SK-N-SH (cell line): ENCODE measurements at regions not wholly inside any gene's neighbourhood (a gene's known extent, or its start where the extent isn't known, plus 50 kb on each side); places are given as distances from the start of the nearest gene placed in this dataset.

Experiments
- CTCF ChIA-PET: fragments of 300-600, 350-600 bp; formaldehyde crosslinking; extraction: SDS; loops from one replicate; lab custom pipeline; 2021; lab: Yijun Ruan, JAX
- POLR2A ChIA-PET: fragments of 350-600 bp; sonication (Branson Sonifier 250); formaldehyde crosslinking; extraction: SDS; loops from one replicate; lab custom pipeline; 2020; ENCODE audit warnings: antibody characterized with exemption, inconsistent platforms; lab: Yijun Ruan, JAX
- DNase-seq: peaks from one replicate; pipeline ENCODE4 v3.0.0; 2012
- H2AFZ ChIP-seq: fragments of 200-600 bp; sonication (generic); 2 replicates; pipeline ENCODE4 v1.8.1; 2016; ENCODE audit warnings: antibody characterized with exemption, mild to moderate bottlenecking, low read depth
- H3F3A ChIP-seq: fragments of 200-600 bp; sonication (generic); replicated peaks from 2 replicates; pipeline ENCODE3; 2016; ENCODE audit warnings: antibody characterized with exemption, mild to moderate bottlenecking; ENCODE audit not compliant: insufficient read depth
- H3K27ac ChIP-seq, 2 experiments: fragments of 200-500 bp in 1 of 2; fragments of 200-600 bp in 1 of 2; sonication (Bioruptor generic) in 1 of 2; sonication (generic), shearing (Covaris generic) in 1 of 2; 2 replicates each; pipeline versions ENCODE4 v1.5.1 to v1.6.1; 2014 to 2016; ENCODE audit warnings: low read depth in 2 of 2, inconsistent platforms in 1 of 2, low read length in 1 of 2, mild to moderate bottlenecking in 1 of 2, mixed read lengths in 1 of 2
- H3K27me3 ChIP-seq: fragments of 200-600 bp; sonication (generic), shearing (Covaris generic); 2 replicates; pipeline ENCODE4 v1.6.1; 2016; ENCODE audit warnings: mixed run types; ENCODE audit not compliant: insufficient read depth
- H3K36me3 ChIP-seq, 2 experiments: fragments of 200-500 bp in 1 of 2; fragments of 200-600 bp in 1 of 2; sonication (Bioruptor generic) in 1 of 2; sonication (generic) in 1 of 2; replicated peaks in 1 of 2; 2 replicates each; pipeline versions ENCODE3 to v1.5.1; 2014 to 2016; ENCODE audit warnings: low read length in 1 of 2, mild to moderate bottlenecking in 1 of 2; ENCODE audit not compliant: insufficient read depth in 2 of 2, control insufficient read depth in 1 of 2
- H3K4me1 ChIP-seq, 2 experiments: fragments of 200-500 bp in 1 of 2; fragments of 200-600 bp in 1 of 2; sonication (Bioruptor generic) in 1 of 2; sonication (generic), shearing (Covaris generic) in 1 of 2; 2 replicates each; pipeline versions ENCODE4 v1.5.1 to v1.6.1; 2014 to 2016; ENCODE audit warnings: low read depth in 1 of 2, low read length in 1 of 2, mixed run types in 1 of 2; ENCODE audit not compliant: insufficient read depth in 2 of 2, control insufficient read depth in 1 of 2
- H3K4me2 ChIP-seq: fragments of 200-600 bp; sonication (generic), shearing (Covaris generic); 2 replicates; pipeline ENCODE4 v1.6.1; 2017; ENCODE audit warnings: mixed run types
- H3K4me3 ChIP-seq, 2 experiments: fragments of 200-500 bp in 1 of 2; fragments of 200-600 bp in 1 of 2; sonication (Bioruptor generic) in 1 of 2; sonication (generic), shearing (Covaris generic) in 1 of 2; 2 replicates each; pipeline versions ENCODE4 v1.5.1 to v1.8.1; 2014 to 2016; ENCODE audit warnings: low read depth in 2 of 2, inconsistent platforms in 1 of 2, low read length in 1 of 2, mild to moderate bottlenecking in 1 of 2, mixed read lengths in 1 of 2, moderate library complexity in 1 of 2
- H3K79me2 ChIP-seq: fragments of 200-600 bp; sonication (generic); 2 replicates; pipeline ENCODE4 v1.8.1; 2017; ENCODE audit warnings: mild to moderate bottlenecking; ENCODE audit not compliant: insufficient read depth
- H3K9ac ChIP-seq: fragments of 200-600 bp; sonication (generic); 2 replicates; pipeline ENCODE4 v1.6.1; 2017; ENCODE audit warnings: mixed run types
- H3K9me2 ChIP-seq: fragments of 200-600 bp; sonication (generic); 2 replicates; pipeline ENCODE4 v1.6.1; 2017; ENCODE audit warnings: mixed run types
- H3K9me3 ChIP-seq: fragments of 200-600 bp; sonication (generic); 2 replicates; pipeline ENCODE4 v1.6.1; 2017; ENCODE audit warnings: mixed run types, mild to moderate bottlenecking, moderate library complexity
- H4K20me1 ChIP-seq: fragments of 200-600 bp; sonication (generic); 2 replicates; pipeline ENCODE4 v1.6.1; 2017; ENCODE audit warnings: mild to moderate bottlenecking, mixed run types; ENCODE audit not compliant: insufficient read depth
- FOXM1 ChIP-seq: IDR thresholded peaks from 2 replicates; pipeline ENCODE4 v1.4.0; 2012; ENCODE audit warnings: low read depth, mild to moderate bottlenecking
- MEF2A ChIP-seq: IDR thresholded peaks from 2 replicates; pipeline ENCODE4 v1.4.0; 2012; ENCODE audit warnings: low read depth, borderline replicate concordance
- NRF1 ChIP-seq: IDR thresholded peaks from 2 replicates; pipeline ENCODE4 v1.6.1; 2012; ENCODE audit warnings: low read depth, mild to moderate bottlenecking, low read length
- RFX5 ChIP-seq: IDR thresholded peaks from 2 replicates; pipeline ENCODE4 v1.6.1; 2012; ENCODE audit warnings: mild to moderate bottlenecking, improper control_type of control experiment, low read length
- SMC3 ChIP-seq: IDR thresholded peaks from 2 replicates; pipeline ENCODE4 v1.6.1; 2012; ENCODE audit warnings: low read depth, low read length, improper control_type of control experiment
- TAF1 ChIP-seq: IDR thresholded peaks from 2 replicates; pipeline ENCODE4 v1.6.1; 2012; ENCODE audit warnings: low read depth, mild to moderate bottlenecking, low read length, moderate library complexity, borderline replicate concordance
- TEAD4 ChIP-seq: IDR thresholded peaks from 2 replicates; pipeline ENCODE4 v1.4.0; 2012; ENCODE audit warnings: mild to moderate bottlenecking, borderline replicate concordance; ENCODE audit not compliant: insufficient read depth
- TF ChIP-seq, protein P1 (sequence below): fragments of 200-600 bp; sonication (generic); IDR thresholded peaks from 2 replicates; pipeline ENCODE4 v1.6.1; 2017; ENCODE audit warnings: antibody characterized with exemption, mild to moderate bottlenecking, moderate library complexity
- TF ChIP-seq, protein P2 (sequence below): IDR thresholded peaks from 2 replicates; pipeline ENCODE4 v1.4.0; 2012; ENCODE audit warnings: low read depth, borderline replicate concordance
- TF ChIP-seq, protein P3 (sequence below): fragments of 150-350 bp; IDR thresholded peaks from 2 replicates; pipeline ENCODE4 v1.6.1; 2017; ENCODE audit warnings: antibody characterized with exemption, low read length, low read depth, borderline replicate concordance
- TF ChIP-seq, protein P4 (sequence below): IDR thresholded peaks from 2 replicates; pipeline ENCODE4 v1.4.0; 2012; ENCODE audit warnings: low read depth, borderline replicate concordance
- TF ChIP-seq, protein P5 (sequence below): IDR thresholded peaks from 2 replicates; pipeline ENCODE4 v1.4.0; 2012; ENCODE audit warnings: low read depth

DNA sequence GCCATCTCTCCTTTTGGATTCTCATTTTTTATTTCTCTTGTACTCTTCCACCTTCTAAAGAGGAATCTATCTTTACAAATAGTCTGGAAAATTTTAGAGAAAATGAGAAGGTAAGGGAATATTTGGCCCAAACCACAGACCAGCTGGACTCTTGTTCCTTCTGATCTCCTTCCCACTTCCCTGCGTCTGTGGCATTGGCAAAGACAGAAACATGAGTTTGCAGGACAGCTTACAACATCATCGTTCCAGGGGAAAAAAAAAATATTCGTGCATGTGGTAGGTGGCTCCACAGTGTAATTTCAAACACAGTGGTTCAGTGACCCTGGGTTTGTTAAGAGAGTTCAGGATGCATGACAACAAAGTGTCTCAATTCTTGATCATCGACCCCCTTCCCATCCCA lies 755.0 kb downstream of the DNAH5 start (continued):
- TF ChIP-seq SMC3, result no peak
- no peak for TF ChIP-seq NRF1
- TF ChIP-seq, protein P1, sequence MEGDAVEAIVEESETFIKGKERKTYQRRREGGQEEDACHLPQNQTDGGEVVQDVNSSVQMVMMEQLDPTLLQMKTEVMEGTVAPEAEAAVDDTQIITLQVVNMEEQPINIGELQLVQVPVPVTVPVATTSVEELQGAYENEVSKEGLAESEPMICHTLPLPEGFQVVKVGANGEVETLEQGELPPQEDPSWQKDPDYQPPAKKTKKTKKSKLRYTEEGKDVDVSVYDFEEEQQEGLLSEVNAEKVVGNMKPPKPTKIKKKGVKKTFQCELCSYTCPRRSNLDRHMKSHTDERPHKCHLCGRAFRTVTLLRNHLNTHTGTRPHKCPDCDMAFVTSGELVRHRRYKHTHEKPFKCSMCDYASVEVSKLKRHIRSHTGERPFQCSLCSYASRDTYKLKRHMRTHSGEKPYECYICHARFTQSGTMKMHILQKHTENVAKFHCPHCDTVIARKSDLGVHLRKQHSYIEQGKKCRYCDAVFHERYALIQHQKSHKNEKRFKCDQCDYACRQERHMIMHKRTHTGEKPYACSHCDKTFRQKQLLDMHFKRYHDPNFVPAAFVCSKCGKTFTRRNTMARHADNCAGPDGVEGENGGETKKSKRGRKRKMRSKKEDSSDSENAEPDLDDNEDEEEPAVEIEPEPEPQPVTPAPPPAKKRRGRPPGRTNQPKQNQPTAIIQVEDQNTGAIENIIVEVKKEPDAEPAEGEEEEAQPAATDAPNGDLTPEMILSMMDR, result no peak
- no peak for TF ChIP-seq TAF1

DNA sequence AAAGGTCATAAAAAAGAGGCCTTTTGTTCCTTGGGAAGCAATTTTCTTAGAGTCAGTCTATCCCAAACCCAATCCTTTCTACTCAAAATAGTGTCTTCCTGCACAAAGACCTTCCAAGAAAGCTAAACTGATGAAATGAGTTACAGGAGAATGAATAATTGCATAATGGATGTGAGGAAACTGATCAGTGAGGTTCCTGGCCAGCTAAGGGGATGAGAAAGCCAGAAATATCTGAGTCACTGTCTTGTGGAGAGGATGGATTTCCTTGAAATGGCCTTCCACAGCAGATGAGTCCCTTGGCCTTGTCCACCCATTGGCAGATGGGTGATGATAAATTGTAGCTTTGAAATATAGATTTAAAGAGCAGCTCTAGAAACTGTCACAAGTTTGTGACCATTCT lies 756.1 kb downstream of the DNAH5 start:
- Histone ChIP-seq H3K79me2 (no peaks in the 10 kb centered on the region), H3K4me1 (no peaks in the 10 kb centered on the region), H3K9me2 (no peaks in the 10 kb centered on the region), H3K27me3 (no peaks in the 10 kb centered on the region), H2AFZ (no peak overlapping the region), H3K4me3 (no peak overlapping the region), H3K4me2 (no peak overlapping the region), H3K9ac (no peak overlapping the region), H3K36me3 (no peaks in the 10 kb centered on the region), H3K27ac (no peak overlapping the region), H4K20me1 (no peaks in the 10 kb centered on the region), H3K9me3 (no peaks in the 10 kb centered on the region), H3F3A (no peaks in the 10 kb centered on the region)
- ChIA-PET CTCF (no interaction called here), POLR2A (no interaction called here)
- DNase-seq, result no peak
- TF ChIP-seq, protein P2, sequence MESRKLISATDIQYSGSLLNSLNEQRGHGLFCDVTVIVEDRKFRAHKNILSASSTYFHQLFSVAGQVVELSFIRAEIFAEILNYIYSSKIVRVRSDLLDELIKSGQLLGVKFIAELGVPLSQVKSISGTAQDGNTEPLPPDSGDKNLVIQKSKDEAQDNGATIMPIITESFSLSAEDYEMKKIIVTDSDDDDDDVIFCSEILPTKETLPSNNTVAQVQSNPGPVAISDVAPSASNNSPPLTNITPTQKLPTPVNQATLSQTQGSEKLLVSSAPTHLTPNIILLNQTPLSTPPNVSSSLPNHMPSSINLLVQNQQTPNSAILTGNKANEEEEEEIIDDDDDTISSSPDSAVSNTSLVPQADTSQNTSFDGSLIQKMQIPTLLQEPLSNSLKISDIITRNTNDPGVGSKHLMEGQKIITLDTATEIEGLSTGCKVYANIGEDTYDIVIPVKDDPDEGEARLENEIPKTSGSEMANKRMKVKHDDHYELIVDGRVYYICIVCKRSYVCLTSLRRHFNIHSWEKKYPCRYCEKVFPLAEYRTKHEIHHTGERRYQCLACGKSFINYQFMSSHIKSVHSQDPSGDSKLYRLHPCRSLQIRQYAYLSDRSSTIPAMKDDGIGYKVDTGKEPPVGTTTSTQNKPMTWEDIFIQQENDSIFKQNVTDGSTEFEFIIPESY, result no peak
- TF ChIP-seq RFX5 (no peak), FOXM1 (no peak), TEAD4 (no peak), NRF1 (no peak), MEF2A (no peak)
- TF ChIP-seq, protein P3, sequence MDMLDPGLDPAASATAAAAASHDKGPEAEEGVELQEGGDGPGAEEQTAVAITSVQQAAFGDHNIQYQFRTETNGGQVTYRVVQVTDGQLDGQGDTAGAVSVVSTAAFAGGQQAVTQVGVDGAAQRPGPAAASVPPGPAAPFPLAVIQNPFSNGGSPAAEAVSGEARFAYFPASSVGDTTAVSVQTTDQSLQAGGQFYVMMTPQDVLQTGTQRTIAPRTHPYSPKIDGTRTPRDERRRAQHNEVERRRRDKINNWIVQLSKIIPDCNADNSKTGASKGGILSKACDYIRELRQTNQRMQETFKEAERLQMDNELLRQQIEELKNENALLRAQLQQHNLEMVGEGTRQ, result no peak
- TF ChIP-seq, protein P4, sequence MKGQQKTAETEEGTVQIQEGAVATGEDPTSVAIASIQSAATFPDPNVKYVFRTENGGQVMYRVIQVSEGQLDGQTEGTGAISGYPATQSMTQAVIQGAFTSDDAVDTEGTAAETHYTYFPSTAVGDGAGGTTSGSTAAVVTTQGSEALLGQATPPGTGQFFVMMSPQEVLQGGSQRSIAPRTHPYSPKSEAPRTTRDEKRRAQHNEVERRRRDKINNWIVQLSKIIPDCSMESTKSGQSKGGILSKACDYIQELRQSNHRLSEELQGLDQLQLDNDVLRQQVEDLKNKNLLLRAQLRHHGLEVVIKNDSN, result no peak
- TF ChIP-seq, protein P5, sequence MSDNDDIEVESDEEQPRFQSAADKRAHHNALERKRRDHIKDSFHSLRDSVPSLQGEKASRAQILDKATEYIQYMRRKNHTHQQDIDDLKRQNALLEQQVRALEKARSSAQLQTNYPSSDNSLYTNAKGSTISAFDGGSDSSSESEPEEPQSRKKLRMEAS, result no peak
- TF ChIP-seq, protein P1, result no peak
